Epidermal melanocyte (primary cell): ENCODE measurements at regions not wholly inside any gene's neighbourhood (a gene's known extent, or its start where the extent isn't known, plus 50 kb on each side); places are given as distances from the start of the nearest gene placed in this dataset.
"Not testable (repeated sequence)": the region's sequence is repeated elsewhere in the genome, so short reads cannot be mapped to it uniquely, and the experiment has no call there.

Source experiments
- DNase-seq: peaks from one replicate; pipeline ENCODE4 v3.0.0; 2011; ENCODE audit warnings: low spot score; ENCODE audit not compliant: insufficient read length

DNA sequence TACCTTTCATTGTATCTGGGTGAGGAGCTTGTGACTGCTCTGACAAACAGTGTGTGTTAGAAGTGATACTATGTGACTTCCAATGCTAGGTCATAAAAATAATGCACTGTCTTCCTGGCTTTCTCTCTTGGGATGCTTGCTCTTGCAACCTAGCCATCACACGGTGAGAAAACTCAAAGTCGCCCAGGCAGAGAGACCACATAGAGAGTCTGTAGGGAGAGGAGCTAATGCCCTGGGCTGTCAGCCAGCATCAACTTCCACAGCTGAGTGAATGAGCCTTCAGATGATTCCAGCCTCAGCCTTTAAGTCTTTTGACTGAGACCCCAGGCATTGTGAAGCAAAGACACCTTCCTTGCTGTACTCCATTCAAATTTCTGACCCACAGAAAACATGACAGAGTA, 220.6 kb upstream of the SGO1 start:
- no peak for DNase-seq

- no peak for DNase-seq
Observed at GRCh38 chr3:20405744-20406143, 219.7 kb upstream of the SGO1 start.

DNA sequence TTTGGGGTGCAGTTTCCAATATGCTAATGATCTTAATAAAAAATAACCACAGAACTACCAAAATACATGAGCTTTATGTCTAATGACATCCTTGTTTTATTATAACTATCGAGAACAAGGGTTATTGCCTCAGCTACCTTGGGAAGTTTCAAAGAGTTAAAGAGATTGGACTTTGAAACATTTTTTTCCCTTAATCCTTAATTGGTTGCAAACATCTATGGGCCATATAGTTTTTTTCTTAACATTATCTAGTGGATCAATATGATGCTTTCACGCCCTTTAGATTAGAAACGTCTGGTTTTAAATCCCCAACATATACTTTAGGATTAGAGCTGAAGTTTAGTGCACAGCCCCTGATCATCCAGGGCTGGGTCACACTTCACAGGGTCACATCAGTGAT, 219.2 kb upstream of the SGO1 start:
- DNase-seq, result no peak

GRCh38 chr3:20404741-20405100, 218.7 kb upstream of the SGO1 start:
- DNase-seq, result no peak

- DNase-seq, result no peak
Observed at GRCh38 chr3:20403986-20404740, 218.2 kb upstream of the SGO1 start.

DNA sequence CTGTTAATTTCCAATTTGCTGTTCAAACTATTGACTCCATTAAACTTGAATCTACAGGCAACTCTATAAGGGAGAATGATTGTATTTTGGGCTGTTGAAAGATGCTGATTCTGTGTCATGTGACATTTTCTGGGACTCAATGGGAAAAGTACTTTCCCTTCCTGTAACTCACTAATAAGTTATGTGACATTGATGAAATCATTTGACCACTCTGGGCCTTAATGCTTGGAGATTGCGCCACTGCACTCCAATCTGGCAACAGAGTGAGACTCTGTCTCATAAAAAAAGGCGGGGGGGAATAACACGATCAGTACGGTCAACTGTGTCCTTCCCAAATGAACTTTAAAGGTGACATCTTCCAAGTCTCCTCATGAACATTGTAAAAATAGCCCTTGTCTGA, 215.2 kb upstream of the SGO1 start:
- DNase-seq, result no peak

GRCh38 chr3:20400686-20401085, 214.7 kb upstream of the SGO1 start:
- no peak for DNase-seq

- DNase-seq, result no peak
Observed at GRCh38 chr3:20400281-20400680, 214.3 kb upstream of the SGO1 start.

GRCh38 chr3:20396335-20396734, 210.3 kb upstream of the SGO1 start:
- DNase-seq, result no peak

DNA sequence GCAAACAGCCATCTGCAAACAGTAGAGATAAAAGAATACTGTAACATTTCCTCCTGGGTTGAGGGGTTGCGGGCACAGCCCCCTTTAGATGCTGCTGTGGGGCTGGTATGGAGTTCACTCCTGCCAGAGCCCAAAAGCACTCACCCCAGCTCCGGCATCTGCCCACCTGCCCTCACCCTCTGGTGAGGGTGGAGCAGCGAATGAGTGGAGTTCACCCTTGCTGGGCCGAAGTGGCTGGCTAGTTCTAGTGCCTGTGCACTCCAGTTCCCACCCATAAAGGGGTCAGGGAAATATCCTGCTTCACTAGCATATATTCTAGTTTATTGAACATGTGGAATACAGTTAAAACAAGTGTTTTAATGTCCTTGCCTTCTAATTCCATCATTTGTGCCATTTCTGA, 209.7 kb upstream of the SGO1 start:
- no peak for DNase-seq

DNA sequence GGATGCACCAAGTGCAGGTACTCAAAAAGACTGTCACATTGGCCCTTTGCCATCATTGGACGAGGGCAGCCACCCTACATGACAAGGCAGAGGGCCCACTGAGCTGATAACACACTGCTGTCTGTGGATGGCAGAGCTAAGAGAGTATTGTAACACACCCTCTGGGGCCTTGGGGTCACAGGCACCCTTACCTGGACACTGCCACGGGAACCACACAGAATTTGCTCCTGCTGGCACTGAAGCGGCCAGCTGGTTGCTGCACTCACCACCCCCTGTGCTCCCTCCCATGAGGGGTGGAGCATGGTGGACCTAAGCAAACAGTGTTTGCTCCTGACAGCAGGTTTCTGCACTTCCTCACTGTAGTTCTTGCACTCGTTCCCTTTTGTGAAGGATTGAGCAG, 208.2 kb upstream of the SGO1 start:
- no peak for DNase-seq

GRCh38 chr3:20391644-20392043, 205.6 kb upstream of the SGO1 start:
- DNase-seq, result no peak

DNA sequence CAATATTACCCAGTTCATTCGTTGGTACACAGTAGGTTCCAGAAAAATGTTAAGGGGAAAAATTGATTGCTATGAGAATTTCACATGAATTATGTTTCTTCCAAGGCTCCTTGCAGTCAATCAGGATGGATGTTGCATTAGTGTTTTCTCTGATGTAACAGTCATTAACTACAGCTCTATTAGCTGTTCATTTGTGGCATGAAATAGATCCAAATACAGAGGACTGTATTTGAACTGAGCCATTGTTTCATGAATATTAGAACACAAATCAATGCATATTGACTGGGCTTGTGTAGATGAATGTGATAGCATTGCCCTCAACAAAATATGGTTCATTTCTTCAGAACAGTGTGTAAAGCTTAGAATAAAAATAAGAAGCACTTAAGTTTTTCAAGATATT, 203.0 kb upstream of the SGO1 start:
- no peak for DNase-seq

DNA sequence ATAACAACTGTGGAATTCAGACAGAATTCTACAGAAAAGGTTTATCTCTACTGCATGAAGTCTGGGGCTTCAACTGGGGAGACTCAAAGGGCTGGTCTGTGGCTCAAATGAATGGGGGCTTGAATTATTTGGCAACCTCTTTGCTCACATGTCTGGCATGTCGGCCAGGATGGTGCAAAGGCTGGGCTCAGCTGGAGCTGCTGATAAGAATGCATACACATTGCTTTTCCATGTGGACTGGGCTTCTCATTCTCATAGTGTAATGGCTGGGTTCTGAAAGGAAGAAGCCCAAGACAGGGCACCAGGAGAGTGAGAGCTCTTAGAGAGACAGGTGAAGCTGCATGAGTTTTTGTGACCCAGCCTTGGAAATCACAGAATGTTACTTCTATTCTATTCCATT, 194.3 kb upstream of the SGO1 start:
- no peak for DNase-seq

- no peak for DNase-seq
Observed at GRCh38 chr3:20378315-20378714, 192.3 kb upstream of the SGO1 start.

DNA sequence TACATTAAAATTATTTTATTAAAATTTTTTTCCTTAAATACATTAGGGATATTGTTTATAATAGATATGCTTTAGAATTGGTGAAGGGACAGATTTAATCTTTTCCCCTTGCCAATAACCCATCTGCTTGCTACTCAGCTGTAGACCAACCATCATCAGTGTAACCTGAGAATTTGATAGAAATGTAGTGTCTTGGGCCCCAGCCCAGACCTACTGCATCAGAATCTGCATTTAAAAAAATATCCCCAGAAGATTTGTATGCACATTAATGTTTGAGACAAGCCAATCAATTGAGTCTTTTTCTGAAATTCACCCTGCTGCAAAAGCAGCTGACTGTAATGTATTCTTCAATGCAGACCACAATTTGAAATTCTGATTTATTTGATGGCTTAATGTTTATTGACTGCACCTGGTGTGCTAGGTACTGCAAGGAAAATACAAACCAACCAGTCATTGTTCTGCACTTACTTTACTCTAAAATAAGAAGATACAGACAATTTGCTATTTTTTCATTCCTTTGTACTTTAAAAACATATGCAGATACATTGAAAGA, 190.7 kb upstream of the SGO1 start:
- DNase-seq, result no peak

DNA sequence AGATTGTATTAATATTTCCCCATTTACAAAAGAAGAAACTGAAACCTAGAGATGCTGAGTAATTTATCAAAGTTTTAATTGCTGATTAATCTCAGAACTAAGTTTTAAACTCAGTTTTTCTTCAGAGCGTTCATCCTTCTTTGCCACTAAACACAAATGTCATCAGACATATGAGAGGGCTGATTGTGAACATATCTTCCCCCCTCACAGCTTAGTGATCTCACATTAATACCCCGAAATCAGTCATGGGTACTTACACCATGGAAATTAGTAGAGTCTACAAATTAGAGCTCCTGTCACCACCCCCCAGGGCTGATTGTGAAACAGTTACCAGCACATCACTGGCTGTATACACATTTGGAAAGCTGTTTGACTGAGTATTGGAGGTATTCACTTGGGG, 189.3 kb upstream of the SGO1 start:
- DNase-seq, result no peak

DNA sequence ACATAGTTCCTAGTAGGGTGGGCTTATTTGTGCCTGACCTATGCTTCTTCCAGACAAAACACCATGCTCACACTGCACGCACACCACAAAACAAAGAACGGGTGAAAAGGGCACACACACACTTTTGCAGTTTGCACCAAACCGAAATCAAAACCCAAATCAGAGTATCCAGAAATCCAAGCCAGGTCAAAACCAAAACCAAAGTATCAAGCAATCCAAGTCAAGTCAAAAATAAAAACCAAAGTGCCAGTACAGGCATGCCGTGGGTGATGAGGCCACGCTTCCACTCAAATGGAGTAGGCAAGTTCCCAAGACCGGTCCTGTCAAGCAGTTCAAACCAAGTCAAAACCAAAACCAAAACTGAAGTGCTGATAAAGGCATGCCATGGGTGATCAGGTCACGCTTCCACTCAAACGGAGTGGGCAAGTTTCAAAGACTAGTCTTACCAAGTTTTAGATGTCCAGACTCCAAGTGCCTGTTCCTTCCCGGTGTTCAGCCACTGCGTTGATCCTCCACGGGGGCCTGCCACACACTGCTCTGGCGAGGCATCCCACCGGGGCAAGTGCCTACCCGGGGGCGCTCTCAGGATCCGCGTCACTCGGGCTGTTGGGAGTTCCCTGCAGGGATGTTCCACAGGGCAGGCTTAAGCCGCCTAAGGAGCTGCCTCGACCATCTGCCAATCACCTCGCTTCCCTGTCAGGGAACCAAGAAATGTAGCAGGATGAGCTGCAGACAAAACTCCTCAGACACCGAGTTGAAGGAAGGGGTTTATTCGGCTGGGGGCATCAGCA, 184.5 kb upstream of the SGO1 start:
- not testable (repeated sequence) for DNase-seq

DNA sequence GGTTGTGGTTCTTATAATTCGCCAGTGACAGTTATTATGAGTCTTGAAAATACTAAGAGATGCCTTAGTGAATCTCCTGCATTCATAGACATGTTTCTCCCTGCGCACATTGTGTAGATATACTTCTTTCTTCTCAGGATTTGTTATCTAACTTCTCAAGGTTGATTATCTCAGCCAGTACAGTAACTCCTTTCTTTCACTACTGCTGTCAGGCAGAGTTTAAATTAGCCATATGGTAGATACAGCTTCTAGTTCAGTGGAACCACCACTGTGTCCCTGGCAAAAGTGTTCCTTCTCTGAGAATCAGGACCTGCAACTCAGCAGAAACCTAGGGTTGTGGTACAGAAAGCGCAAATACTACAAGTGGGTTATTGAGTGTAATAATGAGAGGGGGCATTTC, 175.0 kb upstream of the SGO1 start:
- no peak for DNase-seq

DNA sequence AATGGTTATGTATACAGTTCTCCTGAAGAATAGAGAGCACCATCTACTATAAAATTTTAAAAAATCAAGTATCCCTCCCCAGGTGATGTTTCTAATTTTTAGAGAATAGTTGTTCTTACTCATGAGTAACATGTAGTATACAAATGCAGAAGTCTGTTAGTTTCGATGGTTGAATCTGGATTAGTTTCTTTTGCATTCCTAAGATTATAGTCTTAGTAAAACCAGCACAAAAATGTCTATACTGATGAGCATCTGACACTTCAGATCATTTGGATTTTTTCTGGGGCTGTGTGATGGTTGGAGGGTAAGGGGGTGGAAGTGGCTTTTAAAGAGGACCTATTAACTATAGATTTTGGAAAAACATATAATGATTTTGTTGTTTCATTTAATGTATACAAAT, 167.3 kb upstream of the SGO1 start:
- DNase-seq, result no peak

GRCh38 chr3:20352546-20353179, 166.7 kb upstream of the SGO1 start:
- DNase-seq, result no peak

DNA sequence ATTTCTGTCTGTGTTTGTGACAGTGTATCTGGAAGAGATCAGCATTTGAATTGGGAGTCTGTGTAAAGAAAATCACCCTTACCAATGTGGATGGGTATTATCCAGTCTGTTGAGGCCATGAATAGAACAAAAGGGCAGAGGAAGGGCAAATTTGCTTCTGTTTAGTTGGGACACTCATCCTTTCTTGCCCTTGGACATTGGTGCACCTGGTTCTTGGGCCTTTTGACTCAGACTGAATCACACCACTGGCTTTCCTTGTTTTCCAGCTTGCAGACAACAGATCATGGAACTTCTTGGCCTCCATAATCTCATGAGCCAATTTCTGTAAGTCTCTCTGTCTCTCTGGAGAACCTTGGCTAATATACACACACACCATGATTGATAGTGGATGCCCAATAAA, 164.4 kb upstream of the SGO1 start:
- no peak for DNase-seq
